SK-N-MC (cell line): ENCODE measurements at regions not wholly inside any gene's neighbourhood (a gene's known extent, or its start where the extent isn't known, plus 50 kb on each side); places are given as distances from the start of the nearest gene placed in this dataset.

Experiments used
- EZH2 ChIP-seq: fragments of 200-600 bp; sonication (generic); IDR thresholded peaks from one replicate; pipeline ENCODE4 v1.6.1; 2017; ENCODE audit warnings: antibody characterized with exemption
- POLR2AphosphoS5 ChIP-seq: IDR thresholded peaks from 2 replicates; pipeline ENCODE4 v1.6.1; 2012; ENCODE audit warnings: mild to moderate bottlenecking, low read depth, low read length, borderline replicate concordance

DNA sequence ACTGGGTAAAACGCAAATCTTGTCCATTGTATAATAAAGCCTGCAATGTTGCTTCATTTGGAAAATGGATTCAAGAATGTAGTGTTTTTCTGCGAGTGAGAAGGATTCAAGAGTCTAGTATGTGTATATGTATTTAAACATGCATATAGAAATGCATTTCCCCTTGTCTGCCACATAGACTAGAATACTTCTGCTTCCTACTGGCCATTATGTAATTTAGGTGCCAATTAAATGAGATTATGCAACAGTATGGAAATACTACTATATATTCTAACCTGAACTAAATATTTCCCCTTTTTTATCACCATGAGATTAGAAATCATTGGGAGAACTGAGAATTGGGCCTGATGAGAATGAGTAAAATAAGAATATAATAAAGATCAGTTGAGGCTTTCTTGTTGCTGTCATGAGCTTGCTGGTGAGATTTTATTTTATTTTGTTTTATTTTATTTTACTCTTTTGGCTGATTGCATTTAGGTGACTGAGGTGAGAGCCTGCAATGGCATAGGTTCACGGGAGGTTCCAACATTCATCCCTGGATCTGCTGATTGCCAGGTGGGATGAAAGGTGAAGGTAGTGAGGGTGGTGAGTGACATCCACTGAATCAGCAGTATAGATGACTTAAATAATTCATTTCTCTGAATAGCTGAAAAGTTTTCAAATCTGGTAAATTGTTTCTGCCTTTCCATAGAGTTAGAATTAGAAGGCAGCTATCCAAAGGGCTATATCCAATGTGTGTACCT lies 95.6 kb upstream of the SLC4A4 start:
- TF ChIP-seq POLR2AphosphoS5 (no peak), EZH2 (no peak)
